GM12891 (cell line): ENCODE measurements at regions not wholly inside any gene's neighbourhood (a gene's known extent, or its start where the extent isn't known, plus 50 kb on each side); places are given as distances from the start of the nearest gene placed in this dataset.

Source experiments
- POLR2A ChIP-seq: IDR thresholded peaks from 2 replicates; pipeline ENCODE4 v1.6.1; 2011; ENCODE audit warnings: low read depth, low read length, control low read depth
- TAF1 ChIP-seq: IDR thresholded peaks from 2 replicates; pipeline ENCODE4 v1.6.1; 2011; ENCODE audit warnings: low read depth, low read length, control low read depth

DNA sequence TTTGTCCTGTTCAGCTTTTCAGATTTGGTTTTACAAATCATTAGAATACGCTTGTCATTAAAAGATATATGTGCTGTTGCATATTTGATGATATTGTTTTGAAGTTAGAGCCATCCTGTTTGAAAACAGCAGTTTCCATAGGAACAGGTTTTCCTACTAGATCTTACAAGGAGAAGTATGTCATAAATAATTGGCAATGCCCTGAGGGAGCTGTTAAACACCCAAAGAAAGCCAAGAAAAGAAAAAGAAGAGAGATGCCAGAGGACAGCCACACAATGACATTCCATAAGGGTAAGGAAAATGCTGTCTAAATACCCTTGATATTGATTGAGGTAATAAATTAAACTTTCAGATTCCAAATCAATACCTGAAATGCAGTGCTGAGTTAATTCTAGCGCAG lies 392.2 kb upstream of the CRIM1 start:
- TF ChIP-seq POLR2A = no peak
- TF ChIP-seq TAF1 = no peak
